Activated T-helper 17 cell treated with anti-CD3 and anti-CD28 coated beads, Interleukin-2, amount 50 U/mL, for 72 hours (primary cell): ENCODE measurements at regions not wholly inside any gene's neighbourhood (a gene's known extent, or its start where the extent isn't known, plus 50 kb on each side); places are given as distances from the start of the nearest gene placed in this dataset.
"Not testable (repeated sequence)": the region's sequence is repeated elsewhere in the genome, so short reads cannot be mapped to it uniquely, and the experiment has no call there.

ENCODE experiments used
- ATAC-seq: fragments of 150-1000 bp; cut with Tn5 transposase; replicated peaks from 2 replicates; pipeline ENCODE4 v1.10.0; 2021; ENCODE audit warnings: mild to moderate bottlenecking, moderate library complexity
- H3K27ac Mint-ChIP-seq: one replicate; pipeline ENCODE4 v1.8.0; 2022; ENCODE audit warnings: mixed read lengths
- H3K27me3 Mint-ChIP-seq: one replicate; pipeline ENCODE4 v1.8.0; 2022; ENCODE audit warnings: mixed read lengths
- H3K36me3 Mint-ChIP-seq: one replicate; pipeline ENCODE4 v1.8.0; 2022; ENCODE audit warnings: low read depth, mild to moderate bottlenecking, mixed read lengths
- H3K4me1 Mint-ChIP-seq: one replicate; pipeline ENCODE4 v1.8.0; 2022; ENCODE audit warnings: mixed read lengths
- H3K4me3 Mint-ChIP-seq: one replicate; pipeline ENCODE4 v1.8.0; 2022; ENCODE audit warnings: mild to moderate bottlenecking, mixed read lengths
- H3K9me3 Mint-ChIP-seq: one replicate; pipeline ENCODE4 v1.8.0; 2022; ENCODE audit warnings: mixed read lengths

DNA sequence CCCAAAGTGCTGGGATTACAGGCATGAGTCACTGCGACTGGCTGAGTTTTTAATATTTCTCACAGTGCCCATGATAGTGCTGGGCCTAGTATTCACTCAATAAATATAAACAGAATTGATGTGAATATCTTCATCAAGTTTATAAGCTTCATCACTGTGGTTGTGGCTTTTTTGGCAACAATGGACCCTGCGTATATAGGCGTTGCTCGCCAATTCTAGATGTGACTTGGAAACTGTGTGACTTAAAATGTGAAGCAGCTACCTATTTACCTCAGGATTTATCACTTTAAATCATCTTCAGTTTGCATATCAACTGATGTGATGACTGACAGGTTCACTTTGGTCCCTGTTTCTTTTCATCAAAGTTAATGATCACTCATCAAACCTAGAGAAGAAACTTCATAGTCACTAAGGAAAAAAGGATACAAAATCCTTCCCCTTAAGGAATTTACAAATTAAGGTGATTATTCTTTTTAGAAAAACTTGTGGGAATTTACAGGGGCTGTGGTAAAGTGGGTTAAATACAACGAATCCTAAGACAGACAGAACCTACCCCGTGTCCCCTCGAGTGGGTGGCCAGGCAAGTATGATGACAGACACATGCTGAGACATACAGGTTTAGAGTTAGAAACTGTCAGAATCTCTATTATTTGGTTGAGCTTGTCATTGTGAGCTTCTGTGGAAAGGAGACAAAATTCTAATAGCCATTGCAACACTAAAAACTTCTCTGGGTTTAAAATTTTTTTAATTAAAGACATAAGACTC, 101.3 kb downstream of the AKAP11 start:
- peaks cover 20% of the 10 kb centered on the region for H3K4me1 Mint-ChIP-seq
- no peaks in the 10 kb centered on the region for H3K9me3 Mint-ChIP-seq
- peak; percentile 8 for ATAC-seq
- no peaks in the 10 kb centered on the region for H3K27me3 Mint-ChIP-seq
- peaks cover 5% of the 10 kb centered on the region for H3K36me3 Mint-ChIP-seq
- H3K27ac Mint-ChIP-seq: no peak overlapping the region
- no peak overlapping the region for H3K4me3 Mint-ChIP-seq

DNA sequence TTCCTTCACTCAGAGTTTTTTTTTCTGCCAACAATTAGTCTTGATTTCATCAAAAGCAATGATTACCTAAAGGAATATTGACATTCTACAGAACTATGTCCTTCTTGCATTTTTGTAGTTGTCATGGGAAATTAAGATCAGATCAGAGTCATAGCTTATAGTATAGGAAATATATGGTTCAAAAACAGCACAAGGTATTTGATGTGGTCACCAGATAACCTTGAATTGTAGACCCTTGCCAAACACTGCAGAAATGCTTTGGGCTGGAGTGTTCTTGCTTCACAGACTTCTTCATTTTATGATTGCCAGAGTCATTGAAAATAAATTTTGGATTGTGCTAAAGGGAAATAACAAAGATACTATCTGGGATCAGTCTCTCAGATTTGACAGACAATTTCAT, 103.7 kb downstream of the AKAP11 start:
- no peak overlapping the region for H3K27ac Mint-ChIP-seq
- no peaks in the 10 kb centered on the region for H3K27me3 Mint-ChIP-seq
- no peak for ATAC-seq
- no peak overlapping the region for H3K4me3 Mint-ChIP-seq
- H3K4me1 Mint-ChIP-seq: peaks cover 11% of the 10 kb centered on the region
- H3K9me3 Mint-ChIP-seq: no peaks in the 10 kb centered on the region
- H3K36me3 Mint-ChIP-seq: peaks cover 5% of the 10 kb centered on the region

DNA sequence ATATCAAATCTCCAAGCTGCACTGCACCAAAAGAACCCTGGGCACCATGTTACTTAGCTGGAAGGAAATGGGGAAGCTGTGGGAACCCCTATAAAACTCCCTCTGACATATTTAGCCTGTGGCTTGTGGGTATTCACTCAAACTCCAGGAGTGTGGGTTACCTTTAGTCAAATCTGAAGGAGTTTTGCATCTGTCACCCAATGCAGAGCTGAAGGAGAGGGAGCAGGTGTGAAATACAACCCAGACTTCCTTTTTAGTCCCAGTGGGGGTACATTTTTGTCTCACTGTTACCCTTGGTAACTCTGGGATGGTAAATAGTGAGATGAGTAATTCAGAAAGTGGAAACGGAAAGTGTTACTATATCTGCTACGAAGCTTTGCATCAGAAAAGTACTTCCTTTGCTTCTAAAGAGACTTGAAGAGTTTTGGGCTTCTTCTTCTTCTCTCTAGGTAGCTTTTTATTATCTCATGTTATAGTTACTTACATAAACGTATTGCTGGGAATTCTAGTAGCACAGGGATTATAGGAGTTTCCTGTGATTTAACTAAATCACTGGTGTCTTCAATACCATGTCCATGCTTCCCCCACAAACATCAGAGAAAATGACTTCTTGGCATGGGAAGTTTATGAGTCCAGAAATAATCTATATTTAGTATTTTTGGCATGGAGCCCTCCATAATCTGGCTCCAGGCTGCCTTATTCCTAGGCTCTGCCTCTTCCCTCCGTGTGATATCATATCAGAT, 105.9 kb downstream of the AKAP11 start:
- Mint-ChIP-seq H3K27ac (peak overlapping the region; percentile 97), H3K9me3 (peaks cover 5% of the 10 kb centered on the region), H3K27me3 (no peaks in the 10 kb centered on the region), H3K4me3 (peak overlapping the region; percentile 53), H3K36me3 (peaks cover 5% of the 10 kb centered on the region), H3K4me1 (peaks cover 11% of the 10 kb centered on the region)
- peak; percentile 91 for ATAC-seq

DNA sequence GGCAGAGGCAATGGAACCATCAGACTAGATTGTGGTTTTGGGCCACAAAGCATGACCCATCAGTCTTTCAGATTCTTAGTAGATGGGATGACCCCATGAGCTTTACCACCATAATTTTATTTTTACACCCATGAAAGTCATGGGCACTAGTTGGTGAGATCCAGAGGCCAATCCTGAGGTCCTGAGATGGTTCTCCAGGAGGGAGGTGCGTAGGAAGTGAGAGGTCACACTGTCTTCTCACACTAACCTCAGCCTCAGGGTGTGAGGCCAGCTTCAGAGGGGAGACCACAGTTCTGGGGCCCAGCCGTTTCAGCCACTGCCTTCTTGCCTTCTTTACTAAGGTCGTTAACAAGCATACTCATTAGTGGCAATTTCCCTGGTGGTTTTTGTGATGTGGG, 106.4 kb downstream of the AKAP11 start:
- H3K27ac Mint-ChIP-seq: peak overlapping the region; percentile 97
- H3K4me3 Mint-ChIP-seq: peak overlapping the region; percentile 53
- H3K9me3 Mint-ChIP-seq: peaks cover 7% of the 10 kb centered on the region
- H3K36me3 Mint-ChIP-seq: peaks cover 5% of the 10 kb centered on the region
- H3K27me3 Mint-ChIP-seq: no peaks in the 10 kb centered on the region
- peak; percentile 51 for ATAC-seq
- peaks cover 11% of the 10 kb centered on the region for H3K4me1 Mint-ChIP-seq

DNA sequence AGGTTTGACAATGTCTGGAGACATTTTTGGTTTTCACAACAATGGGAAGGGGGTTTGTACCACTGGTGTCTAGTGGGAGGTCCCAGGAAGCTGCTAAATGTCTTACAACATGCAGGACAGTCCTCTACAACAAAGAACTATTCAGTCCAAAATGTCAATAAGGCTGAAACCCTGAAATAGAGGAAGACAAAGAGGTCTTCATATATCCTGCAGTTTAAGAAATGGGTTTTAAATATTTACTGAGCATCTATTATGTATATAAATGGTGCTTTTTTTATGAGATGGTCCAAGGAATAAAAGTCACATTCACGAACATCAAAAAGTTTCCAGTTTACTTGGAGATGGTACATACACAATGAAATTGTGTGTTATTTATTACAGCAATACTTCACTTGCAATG, 107.3 kb downstream of the AKAP11 start:
- peak overlapping the region; percentile 97 for H3K27ac Mint-ChIP-seq
- H3K27me3 Mint-ChIP-seq: no peaks in the 10 kb centered on the region
- H3K36me3 Mint-ChIP-seq: peaks cover 5% of the 10 kb centered on the region
- no peak for ATAC-seq
- H3K9me3 Mint-ChIP-seq: peaks cover 9% of the 10 kb centered on the region
- peaks cover 13% of the 10 kb centered on the region for H3K4me1 Mint-ChIP-seq
- peak overlapping the region; percentile 53 for H3K4me3 Mint-ChIP-seq

DNA sequence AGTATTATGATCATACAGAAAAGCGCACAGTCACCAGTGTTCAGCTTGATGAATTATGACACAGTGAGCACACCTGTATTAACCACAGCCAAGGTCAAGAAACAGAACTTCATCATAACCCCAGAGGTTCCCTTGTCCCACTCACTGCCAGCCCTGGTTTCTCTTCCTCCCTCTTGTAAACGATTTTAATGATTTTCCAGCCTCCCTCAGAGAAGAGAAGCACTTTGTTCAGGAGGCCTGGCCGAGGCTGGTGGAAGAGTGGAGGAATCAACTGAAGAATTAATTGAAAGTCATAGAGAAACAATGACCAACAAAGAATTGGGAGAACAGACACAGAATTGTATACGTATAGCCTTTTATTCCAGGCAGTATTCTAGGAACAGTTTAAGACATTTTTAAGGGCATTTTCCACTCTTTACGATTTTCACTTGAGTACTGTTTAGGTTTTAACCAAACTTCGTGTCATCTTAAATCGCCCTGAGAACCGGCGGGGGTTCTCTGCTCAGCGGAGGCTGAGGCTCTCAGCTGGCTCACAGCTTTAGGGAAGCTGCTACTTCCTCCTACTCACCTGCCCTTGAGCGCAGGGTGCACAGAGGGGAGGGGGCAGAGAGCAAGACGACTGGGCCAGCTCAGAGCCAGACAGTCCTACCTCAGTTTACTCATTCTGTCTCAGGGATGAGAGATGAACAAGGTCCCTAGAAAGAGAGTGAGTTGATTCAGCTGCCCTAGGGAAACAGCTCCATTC, 108.6 kb downstream of the AKAP11 start:
- Mint-ChIP-seq H3K4me3 (no peak overlapping the region), H3K27me3 (no peaks in the 10 kb centered on the region), H3K36me3 (peaks cover 5% of the 10 kb centered on the region), H3K9me3 (peaks cover 10% of the 10 kb centered on the region), H3K27ac (no peak overlapping the region), H3K4me1 (peaks cover 16% of the 10 kb centered on the region)
- no peak for ATAC-seq

DNA sequence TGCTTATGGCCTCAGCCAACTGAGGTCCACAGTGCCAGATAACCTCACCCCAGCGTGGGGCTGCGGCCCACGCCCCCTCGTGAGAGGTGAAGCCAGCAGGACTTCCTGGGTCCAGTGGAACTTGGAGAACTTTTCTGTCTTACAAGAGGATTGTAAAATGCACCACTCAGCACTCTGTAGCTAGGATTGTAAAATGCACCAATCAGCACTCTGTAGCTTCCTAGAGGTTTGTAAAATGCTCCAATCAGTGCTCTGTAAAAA, 109.1 kb downstream of the AKAP11 start:
- Mint-ChIP-seq H3K4me1 (peaks cover 16% of the 10 kb centered on the region), H3K36me3 (peaks cover 5% of the 10 kb centered on the region), H3K9me3 (peaks cover 10% of the 10 kb centered on the region), H3K27ac (no peak overlapping the region), H3K4me3 (no peak overlapping the region), H3K27me3 (no peaks in the 10 kb centered on the region)
- no peak for ATAC-seq

DNA sequence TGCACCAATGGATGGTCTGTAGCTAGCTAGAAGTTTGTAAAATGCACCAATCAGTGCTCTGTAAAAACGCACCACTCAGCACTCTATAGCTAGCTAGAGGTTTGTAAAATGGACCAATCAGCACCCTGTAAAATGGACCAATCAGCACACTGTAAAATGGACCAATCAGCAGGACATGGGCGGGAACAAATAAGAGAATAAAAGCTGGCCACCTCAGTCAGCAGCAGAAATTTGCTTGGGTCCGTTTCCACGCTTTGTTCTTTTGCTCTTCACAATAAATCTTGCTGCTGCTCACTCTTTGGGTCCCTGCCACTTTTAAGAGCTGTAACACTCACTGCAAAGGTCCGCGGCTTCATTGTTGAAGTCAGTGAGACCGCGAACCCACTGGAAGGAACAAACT, 109.5 kb downstream of the AKAP11 start:
- not testable (repeated sequence) for H3K27ac Mint-ChIP-seq, H3K36me3 Mint-ChIP-seq, H3K27me3 Mint-ChIP-seq, H3K4me3 Mint-ChIP-seq, ATAC-seq
- peaks cover 16% of the 10 kb centered on the region for H3K4me1 Mint-ChIP-seq
- H3K9me3 Mint-ChIP-seq: peaks cover 10% of the 10 kb centered on the region

DNA sequence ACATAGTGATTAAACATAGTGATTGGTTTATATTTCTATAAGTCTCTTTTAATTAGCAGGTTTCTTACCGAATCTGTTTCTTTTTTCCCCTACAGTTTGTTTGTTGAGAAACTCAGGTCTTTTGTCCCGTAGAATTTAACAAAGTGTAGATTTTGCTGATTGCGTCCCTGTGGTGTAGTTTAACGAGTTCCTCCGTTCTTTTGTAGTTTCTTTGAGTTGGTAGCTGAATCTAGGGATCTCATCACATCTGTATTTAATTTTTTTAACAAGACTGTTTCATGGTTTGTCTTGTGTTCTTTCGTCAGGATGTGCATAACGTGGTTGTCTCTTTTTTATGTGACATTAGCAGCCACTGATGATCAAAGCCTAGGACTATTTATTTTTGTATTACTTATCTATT, 111.1 kb downstream of the AKAP11 start:
- no peaks in the 10 kb centered on the region for H3K36me3 Mint-ChIP-seq
- peaks cover 5% of the 10 kb centered on the region for H3K4me1 Mint-ChIP-seq
- H3K27ac Mint-ChIP-seq: no peak overlapping the region
- H3K9me3 Mint-ChIP-seq: peaks cover 10% of the 10 kb centered on the region
- no peak for ATAC-seq
- no peaks in the 10 kb centered on the region for H3K27me3 Mint-ChIP-seq
- no peak overlapping the region for H3K4me3 Mint-ChIP-seq

DNA sequence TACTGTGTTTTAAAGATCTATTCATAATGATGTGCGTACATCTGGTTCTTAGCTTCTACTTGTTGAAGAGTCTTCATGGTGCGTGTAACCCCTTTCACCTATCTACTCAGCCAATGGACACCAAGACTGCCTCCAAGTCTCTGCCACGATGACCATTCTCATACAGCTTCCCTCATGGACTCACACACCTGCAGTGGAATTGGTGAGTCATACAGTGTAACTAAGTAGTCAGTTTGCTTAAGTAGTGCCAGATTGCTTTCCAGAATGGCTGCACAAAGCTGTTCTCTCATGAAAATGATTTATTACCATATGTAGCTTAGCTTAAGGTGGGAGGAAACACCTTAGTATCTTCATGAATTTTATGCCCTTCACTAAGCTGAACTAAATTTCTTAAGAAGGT, 112.3 kb downstream of the AKAP11 start:
- Mint-ChIP-seq H3K27ac (peak overlapping the region; percentile 39), H3K9me3 (peaks cover 10% of the 10 kb centered on the region), H3K4me1 (peaks cover 13% of the 10 kb centered on the region), H3K4me3 (no peak overlapping the region), H3K36me3 (no peaks in the 10 kb centered on the region), H3K27me3 (no peaks in the 10 kb centered on the region)
- ATAC-seq: no peak

DNA sequence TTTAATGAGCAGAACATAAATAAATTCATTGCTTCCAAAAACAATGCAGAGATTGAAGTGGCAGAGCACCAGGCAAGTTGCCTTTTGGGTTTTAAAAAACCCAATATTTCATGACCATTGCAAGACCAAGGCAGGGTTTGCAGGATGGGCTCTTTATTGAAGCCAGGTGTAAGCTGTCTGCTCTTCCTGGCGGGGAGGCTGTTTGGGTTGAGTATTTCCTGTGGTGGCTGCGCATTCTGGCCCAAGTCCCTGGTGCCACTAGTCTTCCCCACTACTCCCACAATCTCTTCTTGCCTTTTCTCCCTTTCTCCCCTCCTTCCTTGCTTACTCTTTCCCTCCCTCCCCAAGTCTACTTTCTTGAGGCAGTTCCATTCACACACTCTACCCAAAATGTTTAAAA, 116.4 kb downstream of the AKAP11 start:
- ATAC-seq: no peak
- H3K4me3 Mint-ChIP-seq: no peak overlapping the region
- peaks cover 3% of the 10 kb centered on the region for H3K9me3 Mint-ChIP-seq
- H3K27me3 Mint-ChIP-seq: no peaks in the 10 kb centered on the region
- H3K27ac Mint-ChIP-seq: no peak overlapping the region
- peaks cover 30% of the 10 kb centered on the region for H3K4me1 Mint-ChIP-seq
- peaks cover 3% of the 10 kb centered on the region for H3K36me3 Mint-ChIP-seq

DNA sequence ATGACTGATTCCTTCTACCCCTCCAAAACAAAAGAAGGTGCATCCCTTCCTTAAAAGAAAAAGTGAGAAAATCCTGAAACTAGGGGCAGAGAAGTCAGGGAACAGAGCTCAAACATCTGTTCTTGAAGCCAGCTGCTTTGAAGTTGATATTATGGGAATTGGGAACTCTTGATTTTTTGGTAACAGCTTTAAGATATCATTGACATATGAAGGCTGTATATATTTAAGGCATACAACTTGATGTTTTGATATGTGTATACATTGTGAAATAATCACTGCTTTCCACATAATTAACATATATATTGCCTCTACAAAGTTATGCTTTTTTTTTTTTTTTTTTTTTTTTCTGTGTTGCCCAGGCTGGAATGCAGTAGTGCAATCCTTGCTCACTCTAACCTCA, 117.1 kb downstream of the AKAP11 start:
- H3K4me1 Mint-ChIP-seq: peaks cover 36% of the 10 kb centered on the region
- H3K27ac Mint-ChIP-seq: no peak overlapping the region
- no peak for ATAC-seq
- peaks cover 3% of the 10 kb centered on the region for H3K9me3 Mint-ChIP-seq
- H3K27me3 Mint-ChIP-seq: no peaks in the 10 kb centered on the region
- no peak overlapping the region for H3K4me3 Mint-ChIP-seq
- peaks cover 10% of the 10 kb centered on the region for H3K36me3 Mint-ChIP-seq

DNA sequence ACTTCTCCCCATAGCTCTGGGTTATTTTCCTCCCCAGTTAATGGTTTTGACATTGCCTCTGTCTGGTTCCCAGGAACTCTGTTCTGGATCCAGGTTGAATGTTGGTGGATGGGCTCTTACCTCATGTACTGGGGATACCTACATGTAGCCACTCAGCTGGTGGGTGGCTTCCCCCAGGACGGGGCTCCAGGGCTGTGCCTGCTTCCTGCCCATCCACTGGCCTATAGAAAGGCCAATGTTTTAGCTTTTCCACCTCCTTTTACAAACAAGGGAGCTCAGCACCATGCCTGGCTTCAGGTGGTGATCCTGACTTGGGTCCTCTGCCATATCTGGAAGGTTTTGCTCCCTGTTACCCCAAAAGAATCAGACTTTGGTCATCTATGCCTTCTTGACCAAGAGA, 120.2 kb downstream of the AKAP11 start:
- H3K36me3 Mint-ChIP-seq: peaks cover 40% of the 10 kb centered on the region
- H3K4me1 Mint-ChIP-seq: peaks cover 49% of the 10 kb centered on the region
- H3K4me3 Mint-ChIP-seq: peak overlapping the region; percentile 90
- H3K27ac Mint-ChIP-seq: peak overlapping the region; percentile 99
- no peaks in the 10 kb centered on the region for H3K27me3 Mint-ChIP-seq
- H3K9me3 Mint-ChIP-seq: no peaks in the 10 kb centered on the region
- no peak for ATAC-seq

DNA sequence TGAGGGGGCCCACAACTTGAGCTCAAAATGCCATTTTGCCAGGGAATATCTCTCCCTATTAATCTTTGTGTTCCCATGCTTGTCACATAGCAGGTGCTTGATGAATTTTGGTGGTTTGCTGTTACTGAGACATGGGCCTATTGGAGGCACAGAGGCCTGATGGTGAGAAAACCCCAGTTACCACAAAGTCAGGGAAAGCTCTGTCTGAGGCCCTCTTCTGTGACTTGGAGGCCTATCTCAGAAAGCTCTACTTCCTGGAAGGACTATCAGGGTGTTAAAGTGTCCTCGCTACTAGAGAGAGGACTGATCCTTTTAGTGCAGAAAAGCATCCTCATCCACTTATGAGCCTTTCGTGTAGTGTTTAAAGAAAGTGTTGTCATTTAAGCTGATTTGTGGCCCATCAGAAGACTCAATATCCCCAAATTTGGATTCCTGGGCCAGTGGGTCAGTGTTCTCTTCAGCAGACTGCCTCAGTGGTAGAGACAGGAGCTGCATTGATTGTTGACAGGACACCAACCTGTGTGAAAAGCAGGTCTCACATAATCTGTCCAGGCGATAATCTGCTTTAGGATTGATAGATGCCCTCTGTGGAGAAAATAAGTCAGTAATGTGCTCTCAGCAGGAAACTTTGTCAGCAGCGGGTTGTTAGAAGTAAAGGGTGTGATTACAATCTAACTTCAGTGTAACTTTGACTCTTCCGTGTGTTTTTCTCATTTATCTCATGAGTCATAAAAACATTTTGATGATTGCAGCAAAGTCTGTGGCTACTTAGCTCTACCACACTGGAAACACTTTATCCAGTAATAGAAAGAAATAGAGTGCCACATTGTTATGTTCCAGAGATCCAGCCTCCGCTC, 121.0 kb downstream of the AKAP11 start:
- Mint-ChIP-seq H3K36me3 (peaks cover 47% of the 10 kb centered on the region), H3K27ac (peak overlapping the region; percentile 99), H3K4me1 (peaks cover 56% of the 10 kb centered on the region), H3K9me3 (peaks cover 5% of the 10 kb centered on the region), H3K27me3 (no peaks in the 10 kb centered on the region), H3K4me3 (peak overlapping the region; percentile 90)
- ATAC-seq: peak; percentile 59
